Transverse colon (tissue), 3 donors: ENCODE measurements at regions not wholly inside any gene's neighbourhood (a gene's known extent, or its start where the extent isn't known, plus 50 kb on each side); places are given as distances from the start of the nearest gene placed in this dataset.

Experiments
- CTCF ChIP-seq, 5 experiments: fragments of 200-600 bp in 3 of 5; fragments of 450-650 bp in 2 of 5; sonication (generic) in 3 of 5; IDR thresholded peaks; 1 replicate in 2 of 5; 2 replicates in 3 of 5; pipeline ENCODE4 v1.5.1; 2016 to 2017; ENCODE audit warnings: antibody characterized with exemption in 5 of 5, inconsistent platforms in 3 of 5, mild to moderate bottlenecking in 2 of 5, moderate library complexity in 1 of 5
- POLR2A ChIP-seq: fragments of 450-650 bp; IDR thresholded peaks from one replicate; pipeline ENCODE4 v1.6.1; 2016; ENCODE audit warnings: antibody characterized with exemption, mild to moderate bottlenecking, moderate library complexity

DNA sequence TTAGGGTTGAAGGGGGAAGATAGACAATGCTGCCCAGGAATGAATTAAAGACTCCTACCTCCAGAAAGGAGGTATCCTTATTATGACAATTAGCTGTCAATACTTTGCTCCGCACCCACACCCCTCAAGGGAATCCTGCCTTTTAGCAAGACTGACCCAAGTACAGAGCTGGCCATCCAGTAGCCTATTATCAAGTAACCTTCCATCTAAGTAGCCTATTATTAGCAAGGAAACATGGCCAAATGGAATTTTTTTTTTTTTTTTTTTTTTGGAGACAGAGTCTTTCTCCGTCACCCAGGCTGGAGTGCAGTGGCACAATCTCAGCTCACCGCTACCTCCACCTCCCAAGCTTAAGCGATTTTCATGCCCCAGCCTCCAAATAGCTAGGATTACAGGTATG is 161.3 kb downstream of the PMP22 start:
- TF ChIP-seq CTCF (IDR thresholded peaks at IDR 0.05) (no peak), POLR2A (no peak)
